ENCODE measurements at regions not wholly inside any gene's neighbourhood (a gene's known extent, or its start where the extent isn't known, plus 50 kb on each side); places are given as distances from the start of the nearest gene placed in this dataset.

DNA sequence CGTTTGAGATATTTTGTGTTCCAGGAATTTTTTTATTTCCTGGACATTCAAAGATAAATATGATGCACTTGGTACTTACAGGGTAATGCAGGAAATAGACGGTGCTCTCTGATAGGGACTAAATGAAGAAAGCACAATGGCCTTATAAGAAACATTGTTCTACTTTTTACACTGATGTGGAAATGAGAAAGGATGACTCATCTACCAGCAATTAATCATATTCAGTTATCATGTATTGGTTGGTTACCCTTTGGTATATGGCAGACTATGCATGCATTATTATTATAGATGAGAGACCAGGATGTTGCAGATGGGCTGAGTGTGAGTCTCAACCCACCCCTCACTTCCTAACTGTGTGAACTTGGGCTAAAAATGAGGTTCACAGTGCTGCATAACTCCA, 222.2 kb downstream of the FLRT2 start:
- DNase-seq (ENCODE audit: low spot score): peak; percentile 67

DNA sequence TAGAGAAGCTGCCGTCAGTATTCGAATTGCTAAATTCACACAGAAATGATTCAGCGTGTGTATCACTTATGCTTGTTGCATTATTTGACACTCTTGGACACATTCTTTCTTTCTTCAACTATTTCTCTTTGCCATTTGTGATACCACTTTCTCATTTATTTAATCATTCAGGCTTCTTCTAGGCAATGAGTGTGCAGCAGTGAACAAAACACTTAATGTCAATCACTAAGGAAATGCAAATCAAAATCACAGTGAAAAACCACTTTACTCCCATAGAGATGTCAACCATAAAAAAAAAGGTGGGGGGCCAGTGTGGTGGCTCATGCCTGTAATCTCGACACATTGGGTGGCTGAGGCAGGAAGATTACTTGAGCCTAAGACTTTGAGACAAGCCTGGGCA, 214.6 kb downstream of the FLRT2 start:
- DNase-seq (ENCODE audit: low spot score): no peak

DNA sequence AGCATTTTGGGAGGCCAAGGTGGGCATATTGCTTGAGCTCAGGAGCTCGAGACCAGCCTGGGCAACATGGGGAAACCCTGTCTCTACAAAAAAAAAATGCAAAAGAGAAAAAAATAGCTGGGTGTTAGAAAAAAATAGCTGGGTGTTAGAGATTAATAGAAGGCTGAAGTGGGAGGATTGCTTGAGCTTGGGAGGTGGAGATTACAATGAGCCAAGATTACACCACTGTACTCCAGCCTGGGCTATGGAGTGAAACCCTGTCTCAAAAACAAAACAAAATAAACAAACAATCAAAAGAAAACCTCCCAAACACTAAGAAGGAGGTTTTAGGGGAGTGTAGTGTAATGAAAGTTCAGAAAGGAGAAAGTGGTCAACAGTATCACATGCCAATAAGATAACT, 202.1 kb downstream of the FLRT2 start:
- DNase-seq (ENCODE audit: low spot score): no peak

DNA sequence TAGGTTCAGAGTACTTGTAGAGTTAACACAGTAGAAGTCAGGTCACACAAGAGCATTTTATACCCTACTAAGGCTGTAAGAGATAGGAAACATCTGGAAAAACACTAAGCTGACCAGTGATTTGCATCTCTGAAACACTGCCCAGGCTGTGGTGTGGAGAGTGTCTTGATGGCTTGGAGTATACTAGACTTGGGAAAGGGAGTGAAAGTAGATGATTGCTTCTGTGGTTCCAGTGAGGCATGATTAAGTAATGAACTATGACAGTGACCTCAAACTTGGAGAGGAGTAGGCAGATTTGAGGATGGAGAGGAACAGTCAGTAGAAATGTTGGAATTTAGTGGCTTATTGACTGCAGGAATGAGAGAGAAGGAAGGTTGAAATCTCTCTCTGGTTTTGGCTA, 201.2 kb downstream of the FLRT2 start:
- DNase-seq (ENCODE audit: low spot score): no peak

DNA sequence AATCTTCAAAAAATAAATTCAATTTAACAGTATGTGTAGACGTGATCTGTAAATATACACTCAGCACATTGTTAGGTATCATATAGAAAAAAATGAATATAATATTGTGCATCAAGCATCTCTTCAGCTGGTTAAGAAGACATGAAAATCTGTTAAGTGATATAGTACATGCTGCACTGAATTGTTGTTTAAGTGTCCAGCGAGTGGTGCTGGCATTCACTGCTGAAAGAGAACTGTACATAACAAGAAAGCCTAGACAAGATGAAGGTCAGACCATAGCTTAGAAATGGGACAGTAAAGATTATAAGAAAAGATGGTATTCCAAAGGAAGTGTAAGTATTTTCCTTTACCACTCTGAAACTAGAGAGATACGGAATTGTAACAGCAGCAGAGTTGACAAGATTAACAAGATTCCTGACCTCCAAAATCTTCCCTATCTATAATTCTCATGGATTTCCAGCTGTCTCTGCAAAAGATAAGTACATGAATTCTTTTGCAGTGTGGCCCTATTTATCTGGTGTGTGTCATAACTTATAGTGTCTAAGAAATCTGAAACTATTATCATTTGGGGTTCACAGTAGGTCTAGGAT, 198.6 kb downstream of the FLRT2 start:
- no peak for DNase-seq (ENCODE audit: low spot score)

DNA sequence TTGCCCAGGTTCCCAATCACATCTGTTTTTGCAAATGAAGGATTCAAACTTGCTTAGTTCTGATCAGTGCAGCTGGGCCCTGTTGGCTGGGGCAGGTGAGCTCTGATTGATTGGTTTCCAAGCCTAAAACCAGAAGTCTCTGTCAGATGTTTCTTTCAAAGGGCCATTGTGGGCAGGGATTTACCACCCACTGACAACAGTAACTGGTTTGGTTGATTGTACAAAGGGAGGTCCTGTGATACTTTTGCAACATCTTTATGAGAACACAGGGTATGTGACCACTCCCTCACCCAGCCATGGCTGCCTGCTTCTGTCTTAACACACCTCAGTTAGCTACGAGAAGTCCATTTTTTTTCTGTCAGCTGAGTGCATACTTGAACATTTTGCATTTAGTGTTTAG, 184.1 kb downstream of the FLRT2 start:
- no peak for DNase-seq (ENCODE audit: low spot score)

DNA sequence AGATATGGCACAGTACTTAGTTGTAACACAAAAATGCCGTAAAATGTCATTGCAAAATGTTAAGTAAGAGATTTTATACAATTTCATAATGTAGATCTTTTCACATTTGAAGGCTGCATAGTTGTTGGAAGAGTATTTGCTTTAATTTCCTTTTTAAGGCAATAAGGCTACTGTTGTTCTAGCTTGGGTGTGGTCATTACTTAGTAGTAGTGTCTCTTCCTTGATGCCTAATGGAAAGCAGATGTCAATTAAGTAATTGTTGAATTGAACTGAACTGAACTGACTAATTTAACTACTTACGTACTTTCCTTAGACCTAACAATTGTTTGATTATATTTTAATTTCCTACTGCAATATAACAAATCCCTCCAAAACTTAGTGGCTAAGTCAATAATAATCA, 181.7 kb downstream of the FLRT2 start:
- no peak for DNase-seq (ENCODE audit: low spot score)
